SH-SY5Y (cell line): ENCODE measurements at regions not wholly inside any gene's neighbourhood (a gene's known extent, or its start where the extent isn't known, plus 50 kb on each side); places are given as distances from the start of the nearest gene placed in this dataset.

Experiments used
- GATA2 ChIP-seq: IDR thresholded peaks from 2 replicates; pipeline ENCODE4 v1.6.1; 2011; ENCODE audit warnings: mild to moderate bottlenecking, low read depth, low read length
- GATA3 ChIP-seq: IDR thresholded peaks from 2 replicates; pipeline ENCODE4 v1.6.1; 2011; ENCODE audit warnings: low read depth, mild to moderate bottlenecking, low read length, moderate library complexity

DNA sequence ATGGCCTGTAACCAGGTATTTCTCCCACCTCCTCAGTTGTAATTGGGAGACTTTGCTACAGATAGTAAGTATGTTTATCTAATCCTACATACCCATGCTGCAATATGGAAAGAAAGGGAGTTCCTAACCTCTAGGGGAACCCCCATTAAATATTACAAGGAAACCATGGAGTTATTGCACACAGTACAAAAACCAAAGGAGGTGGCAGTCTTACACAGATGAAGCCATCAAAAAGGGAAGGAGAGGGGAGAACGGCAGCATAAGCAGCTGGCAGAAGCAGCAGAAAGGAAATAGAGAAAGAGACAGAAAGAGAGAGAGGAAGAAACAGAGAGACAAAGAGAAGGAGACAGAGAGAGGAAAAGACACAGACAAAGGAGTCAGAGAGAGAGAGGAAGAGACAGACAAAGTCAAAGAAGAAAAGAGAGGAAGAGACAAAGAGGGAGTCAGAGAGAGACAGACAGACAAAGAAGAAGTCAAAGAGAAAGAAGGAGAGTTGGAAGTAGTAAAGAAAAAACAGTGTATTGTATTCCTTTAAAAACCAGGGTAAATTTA lies 142.9 kb downstream of the FASLG start:
- no peak for TF ChIP-seq GATA2
- no peak for TF ChIP-seq GATA3
